SW480 (cell line): ENCODE measurements at regions not wholly inside any gene's neighbourhood (a gene's known extent, or its start where the extent isn't known, plus 50 kb on each side); places are given as distances from the start of the nearest gene placed in this dataset.

Experiments used
- DNase-seq: peaks from one replicate; pipeline ENCODE4 v3.0.0-alpha.2; 2016; ENCODE audit warnings: low spot score

DNA sequence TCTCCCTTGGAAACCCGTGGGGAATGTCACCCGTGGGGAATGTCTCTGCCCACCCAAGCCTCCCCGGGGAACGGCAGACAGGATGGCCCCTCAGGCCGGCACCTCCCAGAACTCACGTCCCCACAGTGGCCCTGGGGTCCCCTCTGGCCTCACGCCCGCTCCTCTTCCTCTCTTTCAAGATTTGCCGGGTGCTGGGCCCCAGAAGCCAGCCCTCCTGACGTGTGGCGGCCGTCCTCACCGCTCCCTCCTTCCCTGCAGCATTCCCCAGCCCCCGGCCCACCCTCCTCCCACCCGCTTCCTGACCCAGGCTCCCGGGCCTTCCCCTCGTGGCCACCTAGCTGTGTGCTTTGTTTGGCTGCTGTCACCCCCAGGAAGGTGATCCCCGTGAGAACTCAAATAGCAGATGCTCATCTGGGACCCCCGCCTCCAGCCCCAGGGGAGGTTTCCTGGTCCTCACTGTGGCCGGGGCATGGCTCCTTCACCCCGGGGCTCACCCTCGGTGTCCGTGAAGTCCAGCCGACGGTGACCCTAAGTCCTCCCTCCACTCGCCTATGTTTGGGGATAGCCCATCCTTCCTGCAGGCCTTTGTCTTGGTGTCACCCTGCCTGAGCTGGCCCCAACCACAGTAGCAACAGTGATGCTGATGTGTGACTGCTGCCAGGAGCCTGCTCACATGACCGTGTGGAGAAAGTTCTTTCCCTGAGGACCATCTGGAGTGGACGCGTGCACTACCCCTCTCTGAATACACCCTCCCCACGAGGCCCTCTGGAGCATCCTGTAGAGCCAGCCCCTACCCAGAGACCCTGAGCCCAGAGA, 163.3 kb upstream of the IER5L start:
- no peak for DNase-seq

DNA sequence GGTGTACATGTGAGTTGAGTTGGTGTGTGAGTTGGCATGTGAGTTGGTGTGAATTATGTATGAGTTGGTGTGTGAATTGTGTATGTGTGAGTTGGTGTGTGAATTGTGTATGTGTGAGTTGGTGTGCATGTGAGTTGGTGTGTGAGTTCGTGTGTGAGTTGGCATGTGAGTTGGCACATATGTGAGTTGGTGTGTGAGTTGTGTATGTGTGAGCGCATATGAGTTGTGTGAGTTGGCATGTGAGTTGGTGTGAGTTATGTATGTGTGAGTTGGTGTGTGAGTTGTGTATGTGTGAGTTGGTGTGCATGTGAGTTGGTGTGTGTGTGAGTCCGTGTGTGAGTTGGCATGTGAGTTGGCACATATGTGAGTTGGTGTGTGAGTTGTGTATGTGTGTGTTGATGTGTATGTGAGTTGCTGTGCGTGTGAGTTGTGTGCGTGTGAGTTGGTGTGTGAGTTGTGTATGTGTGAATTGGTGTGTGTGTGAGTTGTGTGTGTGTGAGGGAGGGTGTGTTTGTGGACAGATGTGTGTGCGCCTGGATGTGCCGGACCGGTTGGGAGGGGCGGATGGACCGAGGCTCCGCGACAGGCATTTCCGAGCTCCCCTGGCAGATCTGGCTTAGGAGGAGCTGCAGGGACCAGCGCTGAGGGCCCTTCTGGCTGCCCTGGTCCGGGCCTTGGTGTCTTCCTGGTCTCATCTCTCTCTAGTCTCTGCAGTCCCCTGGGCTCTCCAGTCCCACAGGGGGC, 162.5 kb upstream of the IER5L start:
- no peak for DNase-seq

DNA sequence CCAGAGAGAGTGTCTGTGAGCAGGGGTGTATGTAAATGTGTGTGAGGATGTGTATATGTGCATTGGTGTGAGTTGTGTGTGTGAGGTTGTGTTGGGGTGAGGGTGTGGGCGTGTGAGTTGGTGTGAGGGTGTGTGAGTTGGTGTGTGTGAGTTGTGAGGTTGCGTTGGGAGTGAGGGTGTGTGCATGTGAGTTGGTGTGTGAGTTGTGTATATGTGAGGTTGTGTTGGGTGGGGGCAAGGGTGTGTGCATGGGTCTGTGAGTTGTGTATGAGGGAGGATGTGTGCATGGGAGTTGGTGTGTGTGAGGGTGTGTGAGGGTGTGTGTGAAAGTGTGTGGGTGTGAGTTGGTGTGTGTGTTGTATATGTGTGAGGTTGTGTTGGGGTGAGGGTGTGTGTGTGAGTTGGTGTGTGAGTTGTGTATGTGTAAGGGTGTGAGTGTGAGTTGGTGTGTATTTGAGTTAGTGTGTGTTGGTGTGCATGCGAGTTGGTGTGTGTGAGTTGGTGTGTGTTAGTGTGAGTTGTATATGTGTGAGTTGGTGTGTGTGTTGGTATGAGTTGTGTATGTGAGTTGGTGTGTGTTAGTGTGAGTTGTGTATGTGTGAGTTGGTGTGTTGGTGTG, 161.6 kb upstream of the IER5L start:
- no peak for DNase-seq

DNA sequence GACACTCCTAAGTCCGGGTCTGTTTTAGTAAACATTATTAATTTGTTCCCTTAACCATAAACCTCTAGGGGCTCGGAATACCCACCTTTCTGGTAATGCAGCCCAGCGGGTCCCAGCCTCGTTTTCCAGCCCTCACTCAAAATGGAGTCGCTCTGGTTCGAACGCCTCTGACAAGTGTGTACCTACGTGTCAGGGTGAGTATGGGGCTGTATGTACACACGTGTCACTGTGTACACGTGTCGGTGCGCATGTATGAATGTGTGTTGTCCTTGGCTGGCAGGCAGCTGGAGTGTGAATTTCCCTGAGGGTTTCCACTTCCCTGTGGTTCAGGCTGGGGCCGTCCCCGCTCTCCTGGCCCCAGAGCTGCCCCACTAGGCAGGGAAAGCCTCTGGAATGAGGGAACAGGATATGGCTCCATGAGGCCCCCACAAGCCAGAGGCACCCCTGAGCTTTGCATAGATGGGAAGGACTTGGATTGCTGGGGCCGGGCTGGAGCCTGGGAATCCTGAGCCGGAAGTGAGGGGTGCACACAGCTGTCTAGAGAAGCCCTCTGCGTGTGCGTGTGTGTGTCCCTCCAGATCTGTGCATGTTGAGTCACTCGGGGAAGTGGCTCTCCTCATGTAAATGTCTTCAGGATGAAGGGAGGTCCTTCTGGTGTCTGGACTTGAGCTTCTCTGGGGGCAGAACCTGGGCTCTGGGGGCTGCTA, 160.8 kb upstream of the IER5L start:
- no peak for DNase-seq

DNA sequence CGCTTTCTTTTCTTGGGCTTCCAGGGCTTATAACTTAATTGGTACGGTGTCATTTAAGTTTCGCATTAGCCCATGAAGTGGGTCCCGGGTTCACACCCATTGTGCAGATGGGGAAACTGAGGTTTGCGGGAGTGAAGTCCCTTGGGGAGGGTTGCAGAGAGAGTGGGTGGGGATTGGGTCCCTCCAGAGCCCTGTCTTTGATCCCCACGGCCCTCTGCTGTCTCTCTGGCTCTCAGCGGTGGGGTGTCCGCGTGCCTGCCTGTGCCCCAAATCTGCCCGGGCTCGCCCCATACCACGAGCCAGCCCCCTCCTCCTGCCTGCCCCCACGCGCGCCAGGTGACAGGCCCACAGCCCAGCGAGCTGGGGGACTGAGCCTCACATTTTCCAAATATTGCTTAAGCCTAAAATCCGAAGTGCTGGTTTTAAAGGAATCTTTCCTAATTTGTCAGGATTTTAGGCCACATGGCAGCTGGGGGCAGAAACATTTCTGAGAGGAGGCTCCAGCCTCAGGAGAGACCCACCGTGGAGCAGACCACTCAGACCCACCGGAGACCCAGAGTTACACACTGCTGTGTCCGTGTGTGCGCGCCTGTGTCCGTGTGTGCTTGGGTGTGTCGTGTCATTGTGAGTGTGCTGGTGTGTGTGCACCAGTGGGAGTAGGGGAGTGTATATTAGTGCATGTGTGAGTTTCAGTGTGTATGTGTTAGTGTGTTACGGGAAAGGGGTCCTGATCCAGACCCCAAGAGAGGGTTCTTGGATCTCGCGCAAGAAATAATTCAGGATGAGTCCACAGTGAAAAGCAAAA, 159.5 kb upstream of the IER5L start:
- DNase-seq = no peak

DNA sequence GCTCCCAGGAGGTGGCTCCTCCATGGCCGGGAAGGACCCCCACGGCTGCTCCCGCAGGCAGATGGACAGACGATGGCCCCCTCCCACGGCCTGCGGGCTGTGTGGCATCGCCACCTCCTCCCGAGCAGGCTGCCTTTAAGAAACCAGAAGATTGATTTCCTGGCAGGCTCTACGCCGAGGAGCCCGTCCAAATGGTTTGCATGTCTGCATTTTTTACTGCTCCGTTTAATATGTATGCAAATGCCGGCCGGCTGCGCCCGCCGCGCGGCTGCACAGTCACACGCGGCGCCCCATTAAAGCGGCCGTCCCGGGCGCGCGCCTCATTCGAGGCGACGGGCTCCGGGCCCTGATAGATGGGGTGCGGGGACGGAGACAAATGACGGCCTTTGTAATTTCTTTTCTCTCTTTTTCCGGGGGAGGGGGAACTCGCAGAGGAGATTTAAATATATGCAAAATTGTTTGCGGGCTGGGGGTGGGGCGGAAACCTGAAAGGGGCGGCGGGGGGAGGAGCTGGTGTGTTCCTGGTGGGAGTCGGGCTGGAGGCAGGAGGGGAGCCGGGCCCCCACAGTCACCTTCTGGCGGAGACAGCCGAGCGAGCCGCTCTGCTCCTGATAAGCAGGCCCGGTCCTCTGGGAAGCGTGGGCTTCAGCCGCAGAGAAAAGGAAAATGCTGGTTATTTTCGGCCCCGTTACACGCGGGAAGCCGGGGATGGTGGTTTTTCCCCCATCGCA, 158.7 kb upstream of the IER5L start:
- DNase-seq = no peak

DNA sequence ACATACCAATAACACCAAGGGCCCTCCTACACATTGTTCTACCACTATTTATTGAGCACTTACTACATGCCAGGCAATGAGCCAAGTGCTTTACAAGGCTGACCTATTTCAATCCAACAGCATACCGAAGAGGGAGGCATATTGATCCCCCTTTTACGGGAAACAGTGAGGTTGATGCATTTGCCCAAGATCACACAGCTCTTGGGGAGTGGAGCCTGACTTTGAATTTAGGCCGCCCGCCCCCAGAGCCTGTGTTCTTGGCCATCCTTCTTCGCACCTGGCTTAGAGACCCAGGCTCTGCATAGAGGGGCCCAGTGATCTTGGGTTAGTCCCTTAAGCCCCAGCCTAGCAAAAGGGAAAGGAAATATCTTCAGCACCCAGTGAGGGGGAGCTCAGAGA, 158.1 kb upstream of the IER5L start:
- no peak for DNase-seq

DNA sequence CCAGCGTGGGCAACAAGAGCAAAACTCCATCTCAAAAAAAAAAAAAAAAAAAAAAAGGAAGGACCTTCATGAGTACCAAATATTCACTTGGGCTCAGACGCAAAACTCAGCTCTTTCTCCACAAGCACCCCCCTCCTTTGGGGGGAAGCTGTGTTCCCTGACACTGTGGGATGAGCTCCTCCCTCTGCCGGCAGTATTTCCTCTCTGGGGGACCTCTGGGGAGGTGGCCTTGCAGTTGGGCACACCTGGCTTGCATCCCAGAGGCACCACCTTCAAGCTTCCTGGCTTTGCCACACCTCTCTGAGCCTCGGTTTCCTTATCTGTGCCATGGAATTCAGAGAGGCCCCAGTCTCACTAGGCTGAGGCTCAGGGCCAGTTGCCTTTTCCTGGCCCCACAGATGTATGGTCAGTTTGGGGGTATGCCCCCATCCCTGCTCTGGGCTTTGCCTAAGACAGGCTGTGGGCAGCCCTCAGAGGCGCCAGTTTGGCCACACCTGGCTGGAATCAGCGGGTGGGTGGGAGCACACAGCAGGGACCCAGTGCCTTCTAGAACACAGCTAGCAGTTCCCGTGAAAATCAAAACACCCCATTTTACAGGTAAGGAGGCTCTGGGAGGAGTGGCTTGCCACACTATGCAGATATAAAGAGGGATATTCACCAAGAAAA, 157.5 kb upstream of the IER5L start:
- no peak for DNase-seq

DNA sequence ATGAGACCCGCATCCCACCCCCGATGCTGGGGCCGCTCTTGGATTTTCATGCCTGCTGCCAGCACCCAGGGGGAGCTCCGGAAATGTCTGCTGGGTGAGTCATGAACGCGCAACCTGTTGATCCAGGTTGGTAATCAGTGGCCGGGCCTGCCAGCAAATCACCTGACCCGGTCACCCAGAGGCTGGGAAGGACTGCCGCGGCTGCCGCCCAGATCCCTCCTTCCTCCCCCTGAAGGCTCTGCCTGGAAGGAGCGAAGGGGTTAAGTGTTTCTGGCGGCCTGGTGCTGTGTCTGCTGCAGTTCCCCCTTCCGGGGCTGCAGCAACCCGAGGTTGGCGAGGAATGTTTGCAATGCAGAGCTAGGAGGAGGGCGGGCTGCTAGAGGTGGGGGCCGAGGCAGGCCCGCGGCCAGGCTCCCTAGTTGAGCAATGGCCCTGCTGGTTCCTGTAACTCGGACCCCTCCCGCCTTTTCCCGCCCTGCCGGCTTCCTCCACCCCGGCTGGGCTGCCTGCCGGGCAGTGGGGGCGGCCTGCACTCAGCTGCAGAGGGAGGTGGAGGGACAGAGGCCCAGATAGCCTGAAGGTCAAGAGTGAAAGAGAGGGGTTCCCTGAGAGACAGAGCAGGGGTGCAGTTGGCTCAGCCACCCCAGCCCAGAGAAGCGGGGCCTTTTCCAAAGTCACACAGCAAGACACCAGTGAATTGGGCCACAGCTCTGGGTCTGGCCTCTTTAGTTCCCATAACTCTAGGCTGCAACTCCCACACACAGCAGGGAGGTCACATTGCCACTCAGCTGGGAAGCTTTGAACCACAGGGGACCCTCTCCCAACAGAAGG, 156.3 kb upstream of the IER5L start:
- peak; percentile 98 for DNase-seq

DNA sequence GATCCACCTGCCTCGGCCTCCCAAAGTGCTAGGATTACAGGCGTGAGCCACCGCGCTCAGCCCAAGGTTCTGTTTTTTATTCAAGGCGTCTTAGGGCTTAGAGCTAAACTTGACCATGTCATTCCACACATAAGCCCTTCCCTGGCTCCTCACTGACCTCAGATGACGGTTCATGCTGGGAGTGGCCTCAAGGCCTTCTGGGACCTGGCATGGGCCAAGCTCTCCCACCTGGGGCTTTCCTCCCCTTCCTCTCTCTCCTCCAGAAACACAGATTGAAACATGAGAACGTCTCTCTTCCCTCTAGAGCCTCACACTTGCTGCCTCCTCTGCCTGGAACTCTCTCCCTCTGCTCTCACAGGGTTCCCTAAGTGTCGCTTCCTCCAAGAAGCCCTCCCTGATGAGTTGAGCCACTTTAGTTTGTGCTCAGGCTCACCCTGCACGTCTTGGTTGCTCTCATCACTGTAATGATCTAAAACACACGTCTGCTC, 155.6 kb upstream of the IER5L start:
- DNase-seq = peak; percentile 87

DNA sequence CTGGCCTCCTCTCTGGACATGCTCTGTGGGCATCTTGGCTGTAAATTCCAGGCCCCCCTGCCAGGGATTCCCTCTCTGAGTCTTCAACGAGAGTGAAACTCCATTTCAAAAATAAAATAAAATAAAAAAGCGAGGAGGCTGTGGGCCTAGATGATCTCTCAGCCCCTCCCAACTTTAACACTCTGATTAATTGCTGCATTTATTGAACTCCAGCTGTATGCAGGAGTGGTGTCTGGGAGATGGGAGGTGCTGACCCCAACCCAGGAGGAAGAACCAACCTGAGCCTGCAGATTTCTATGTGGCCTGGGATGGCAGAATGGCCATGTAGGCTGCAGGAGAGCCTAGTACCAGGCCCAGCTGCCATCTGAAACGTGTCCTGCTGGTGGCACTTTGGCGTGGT, 154.5 kb upstream of the IER5L start:
- no peak for DNase-seq

DNA sequence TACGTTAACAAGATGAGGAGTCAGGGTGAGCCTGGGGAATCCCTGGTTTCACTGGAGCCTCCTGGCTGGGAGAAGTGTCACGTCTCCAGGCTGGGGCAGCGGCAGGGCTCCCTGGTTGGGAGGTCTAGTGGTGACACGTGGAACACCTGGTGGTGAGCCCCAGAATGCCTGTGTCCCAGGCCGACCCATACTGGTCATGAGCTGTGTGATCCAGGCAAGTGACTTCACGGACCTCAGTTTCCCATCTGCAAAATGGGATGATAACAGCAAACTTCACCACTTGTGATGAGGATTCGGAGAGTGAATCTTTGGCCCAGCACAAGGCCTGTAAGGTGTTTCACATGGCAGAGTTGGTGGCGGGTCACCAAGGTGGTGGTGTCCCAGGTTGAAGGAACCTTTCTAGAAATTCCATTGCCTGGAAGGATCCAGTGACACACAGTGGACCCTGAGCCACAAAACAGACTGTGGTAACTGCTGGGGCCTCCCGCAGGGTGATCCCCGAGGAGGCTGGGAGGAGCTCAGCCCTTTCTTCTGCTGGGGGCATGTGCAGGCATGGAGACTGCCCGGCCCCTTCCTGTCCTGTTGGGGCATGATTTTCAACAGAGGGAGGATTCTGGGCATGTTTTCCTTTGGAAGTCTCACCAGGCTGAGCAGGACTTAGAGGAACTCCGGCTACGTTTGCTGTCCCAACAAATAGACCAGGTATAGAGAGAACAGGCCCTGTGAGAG, 153.9 kb upstream of the IER5L start:
- no peak for DNase-seq

DNA sequence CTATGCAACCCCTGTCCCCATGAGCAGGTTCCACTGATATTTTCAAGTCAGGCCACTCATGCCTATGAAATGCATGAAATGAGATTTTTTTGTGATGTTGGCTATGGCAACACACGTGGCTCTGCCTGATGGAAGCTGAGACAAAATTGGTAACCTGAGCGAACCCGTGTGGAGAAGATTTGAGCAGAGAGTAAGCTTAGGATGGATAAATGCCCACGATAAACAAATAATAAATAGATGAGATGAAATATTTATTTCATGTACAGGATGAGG, 153.4 kb upstream of the IER5L start:
- DNase-seq = no peak

DNA sequence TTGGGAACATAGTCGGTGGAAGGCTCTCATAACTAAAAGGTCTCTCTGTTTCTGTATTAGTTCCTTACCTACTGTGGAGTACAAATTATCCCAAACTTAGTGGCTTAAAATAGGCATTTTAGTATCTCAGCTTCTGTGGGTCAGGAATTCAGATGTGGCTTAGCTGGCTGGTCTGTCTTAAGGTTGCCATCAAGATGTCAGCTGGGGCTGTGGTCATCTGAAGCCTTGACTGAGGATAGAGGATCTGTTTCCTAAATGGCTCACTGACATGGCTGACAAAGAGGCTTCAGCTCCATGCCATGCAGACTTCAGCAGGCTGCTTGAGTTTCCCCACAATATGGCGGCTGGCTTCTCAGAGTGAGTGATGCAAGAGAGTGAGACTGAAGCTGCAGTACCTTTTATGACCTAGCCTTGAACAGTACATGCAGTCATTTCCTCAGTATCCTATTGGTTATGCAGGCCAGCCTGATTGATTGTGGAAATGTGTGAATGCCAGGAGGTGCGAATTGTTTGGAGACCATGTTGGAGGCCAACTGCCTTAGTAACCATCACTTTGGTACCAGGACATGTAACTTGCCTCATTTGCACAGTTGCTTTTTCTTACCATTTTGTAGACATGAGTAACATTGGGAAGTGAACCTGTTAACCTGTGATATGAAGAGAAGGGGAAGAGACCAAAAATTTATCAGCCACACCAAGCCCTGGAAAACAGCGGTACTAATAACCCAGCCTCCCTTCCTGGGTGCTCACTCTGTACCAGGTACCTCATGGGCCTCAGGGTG, 152.8 kb upstream of the IER5L start:
- no peak for DNase-seq

DNA sequence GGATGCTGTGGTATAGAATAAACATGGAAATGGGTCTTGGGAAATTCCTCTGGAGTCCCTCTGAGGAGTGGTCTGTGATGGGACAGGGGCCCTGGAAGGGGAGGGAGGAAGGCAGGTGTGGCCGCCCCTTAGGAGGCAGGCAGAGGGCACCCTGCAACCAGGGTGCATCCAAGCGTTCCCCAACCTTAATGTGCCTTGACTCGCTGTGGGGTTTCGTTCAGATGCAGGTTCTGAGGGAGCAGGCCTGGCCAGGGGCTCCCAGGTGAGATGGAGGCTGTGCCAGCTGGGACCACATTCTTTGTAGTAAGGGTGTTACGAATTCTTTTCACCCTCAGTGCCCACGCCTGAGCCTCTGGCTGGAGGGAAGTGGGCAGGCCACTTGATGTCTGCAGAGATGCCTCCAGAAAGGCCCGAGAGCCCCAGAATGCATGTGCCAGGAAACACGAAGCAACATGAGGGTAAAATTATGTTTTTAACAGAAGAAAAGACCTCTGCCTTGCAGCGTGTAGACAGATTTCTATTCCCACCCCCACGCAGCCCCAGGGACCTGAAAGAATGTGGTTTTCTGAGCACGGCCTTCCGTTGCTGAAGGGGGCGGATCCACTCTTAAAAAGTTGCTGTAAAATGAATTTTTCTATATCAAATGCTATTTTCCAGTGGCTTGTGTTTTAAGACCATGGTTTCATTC, 150.4 kb upstream of the IER5L start:
- no peak for DNase-seq

DNA sequence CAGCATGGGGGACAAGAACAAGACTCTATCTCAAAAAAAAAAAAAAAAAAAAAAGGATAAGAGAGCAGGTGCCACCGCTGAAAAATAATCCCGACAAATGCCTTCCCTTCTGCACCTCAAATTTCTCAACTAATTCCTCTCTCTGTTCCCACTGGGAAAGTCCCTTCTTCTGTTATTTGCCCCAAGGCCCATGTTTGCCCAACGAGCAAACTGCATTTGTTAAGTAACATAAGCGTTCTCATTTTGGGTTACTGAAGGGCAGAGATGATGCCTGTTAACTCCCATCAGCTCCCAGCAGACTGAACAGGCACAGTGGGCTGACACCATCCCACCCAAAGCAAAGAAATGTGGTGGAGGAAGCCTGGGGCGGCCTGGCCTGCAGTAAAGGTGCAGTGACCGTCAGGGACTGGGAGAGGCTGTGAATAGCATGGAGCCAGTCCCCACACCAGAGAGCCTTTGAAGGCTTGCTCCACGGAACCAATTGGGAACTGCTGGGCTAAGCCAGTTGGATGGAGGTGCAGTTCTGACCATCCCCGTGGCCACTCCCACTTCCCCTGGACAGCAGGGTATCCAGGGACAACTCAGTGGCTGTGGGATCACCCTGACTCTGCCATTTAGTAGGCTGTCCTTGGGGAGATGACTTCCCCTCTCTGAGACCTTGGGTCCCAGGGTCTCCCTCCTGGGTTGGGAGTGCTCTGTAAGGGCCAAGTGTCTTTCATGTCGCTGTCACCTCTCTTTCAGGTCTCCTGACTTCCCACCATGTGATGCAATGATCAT, 149.7 kb upstream of the IER5L start:
- no peak for DNase-seq
